ENCODE measurements at regions not wholly inside any gene's neighbourhood (a gene's known extent, or its start where the extent isn't known, plus 50 kb on each side); places are given as distances from the start of the nearest gene placed in this dataset.
"Not testable (repeated sequence)": the region's sequence is repeated elsewhere in the genome, so short reads cannot be mapped to it uniquely, and the experiment has no call there.

DNA sequence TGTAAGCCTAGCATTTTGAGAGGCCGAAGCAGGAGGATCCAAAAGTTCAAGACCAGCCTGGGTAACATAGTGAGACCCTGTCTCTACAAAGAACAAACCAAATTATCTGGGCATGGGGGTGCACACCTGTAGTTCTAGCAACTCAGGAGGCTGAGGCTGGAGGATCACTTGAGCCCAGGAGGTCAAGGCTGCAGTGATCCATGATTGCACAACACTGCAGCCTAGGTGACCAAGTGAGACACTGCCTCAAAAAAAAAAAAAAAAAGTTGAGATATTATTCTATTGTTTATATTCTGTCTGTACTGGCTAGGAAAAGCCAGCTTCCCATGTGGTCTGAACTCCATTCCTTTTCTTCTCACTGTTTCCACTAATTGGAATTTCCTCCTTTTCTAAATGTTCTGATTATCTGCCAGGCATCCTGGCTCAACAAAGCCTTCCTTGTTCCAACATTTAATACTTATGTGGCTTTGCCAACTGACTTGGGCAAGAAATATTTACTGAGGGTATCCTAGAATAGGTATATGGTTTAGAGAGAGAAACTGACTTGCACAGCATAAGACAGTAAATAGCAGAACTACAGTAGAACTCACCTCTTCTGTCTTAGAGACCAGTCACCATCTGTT, 175.2 kb upstream of the ADAMTS3 start:
- H3K4me1 Mint-ChIP-seq (ENCODE audit: low read depth) = no peaks in the 10 kb centered on the region
- intact Hi-C loops (cut with micrococcal nuclease) = no loop called here
- H3K27me3 Mint-ChIP-seq (ENCODE audit: low read depth) = no peaks in the 10 kb centered on the region
- CTCF ChIA-PET = no interaction called here
- H3K4me3 Mint-ChIP-seq = no peak overlapping the region
- H3K36me3 Mint-ChIP-seq (ENCODE audit: low read depth) = no peaks in the 10 kb centered on the region
- no peak for DNase-seq
- peaks cover 2% of the 10 kb centered on the region for H3K9me3 Mint-ChIP-seq
- H3K27ac Mint-ChIP-seq = no peak overlapping the region

DNA sequence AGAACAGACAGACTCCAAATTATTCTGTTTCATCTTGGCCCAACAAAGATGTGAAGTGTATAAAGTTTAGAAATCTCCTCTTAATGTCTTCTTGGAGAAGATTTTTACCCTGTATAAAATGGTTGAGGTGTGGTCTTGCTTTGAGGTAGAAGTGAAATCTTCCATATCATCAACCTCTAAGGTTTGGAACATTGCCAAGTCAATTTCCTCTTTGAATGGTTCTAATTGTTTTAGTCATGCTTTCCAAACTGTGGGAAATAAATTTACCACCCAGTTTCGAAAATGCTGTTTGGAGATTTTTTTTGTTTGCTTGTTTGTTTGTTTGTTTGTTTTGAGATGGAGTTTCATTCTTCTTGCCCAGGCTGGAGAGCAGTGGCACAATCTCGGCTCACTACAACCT, 174.1 kb upstream of the ADAMTS3 start:
- CTCF ChIA-PET = no interaction called here
- Mint-ChIP-seq H3K4me3 (no peak overlapping the region), H3K36me3 (ENCODE audit: low read depth) (no peaks in the 10 kb centered on the region), H3K27ac (no peak overlapping the region), H3K9me3 (no peaks in the 10 kb centered on the region), H3K4me1 (ENCODE audit: low read depth) (no peaks in the 10 kb centered on the region), H3K27me3 (ENCODE audit: low read depth) (no peaks in the 10 kb centered on the region)
- DNase-seq = no peak
- intact Hi-C loops (cut with micrococcal nuclease) = no loop called here

DNA sequence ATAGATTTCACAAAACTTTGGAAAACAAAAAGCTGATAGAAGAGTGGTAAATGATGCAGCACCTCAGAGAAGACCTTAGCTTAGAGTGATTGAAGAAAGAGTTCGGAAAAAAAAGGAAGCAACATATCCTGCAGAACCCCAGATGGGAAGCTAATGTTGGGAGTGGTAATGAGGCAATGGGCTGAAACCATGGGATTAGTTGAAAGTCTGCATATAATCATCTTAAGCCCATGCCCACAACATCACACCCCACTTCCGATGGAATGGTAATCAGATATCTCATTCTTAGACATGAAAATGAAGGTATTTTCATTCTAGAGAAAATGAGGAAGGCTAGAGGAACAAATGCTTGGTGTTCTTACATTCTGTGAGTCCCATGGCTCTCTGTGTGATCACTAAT, 146.3 kb upstream of the ADAMTS3 start:
- CTCF ChIA-PET = no interaction called here
- Mint-ChIP-seq H3K27me3 (ENCODE audit: low read depth) (peaks cover 3% of the 10 kb centered on the region), H3K27ac (no peak overlapping the region), H3K4me1 (ENCODE audit: low read depth) (no peaks in the 10 kb centered on the region), H3K36me3 (ENCODE audit: low read depth) (no peaks in the 10 kb centered on the region), H3K4me3 (no peak overlapping the region), H3K9me3 (no peaks in the 10 kb centered on the region)
- intact Hi-C loops (cut with micrococcal nuclease) = no loop called here
- no peak for DNase-seq

DNA sequence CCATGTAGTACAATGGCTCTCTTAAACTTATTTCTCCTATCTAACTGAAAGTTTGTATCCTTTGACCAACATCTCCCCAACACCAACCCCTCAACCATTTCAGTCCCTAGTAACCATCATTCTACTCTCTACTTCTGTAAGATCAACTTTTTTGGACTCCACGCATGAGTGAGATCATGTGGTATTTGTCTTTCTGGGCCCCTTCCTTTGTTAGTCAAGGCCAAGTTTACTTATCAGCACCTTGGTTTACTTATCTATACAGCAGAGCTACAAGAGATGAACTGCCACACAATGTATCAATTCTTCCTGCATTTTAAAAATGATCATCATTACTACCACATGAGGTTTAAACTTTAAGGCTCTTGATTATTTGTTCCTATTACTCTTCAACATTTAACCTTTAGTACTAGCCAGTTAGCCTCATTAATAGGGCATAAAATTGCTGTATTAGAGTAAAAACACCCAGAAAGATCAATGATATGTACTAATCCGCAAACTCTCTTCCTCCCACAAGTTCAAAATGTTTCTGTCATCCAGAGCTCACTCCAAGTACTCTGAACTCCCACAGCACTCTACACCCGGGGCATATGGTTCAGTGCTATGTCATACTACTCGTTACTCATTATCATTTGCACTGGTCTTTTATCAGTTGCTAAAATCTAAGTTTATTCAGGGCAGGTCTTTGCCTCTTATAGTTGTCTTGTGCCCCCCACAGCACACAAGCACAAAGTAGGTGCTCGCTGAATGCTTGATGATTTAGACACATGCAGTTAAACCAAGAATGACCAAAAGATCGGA, 145.7 kb upstream of the ADAMTS3 start:
- H3K4me3 Mint-ChIP-seq = no peak overlapping the region
- H3K9me3 Mint-ChIP-seq = no peaks in the 10 kb centered on the region
- DNase-seq = no peak
- H3K4me1 Mint-ChIP-seq (ENCODE audit: low read depth) = no peaks in the 10 kb centered on the region
- H3K27me3 Mint-ChIP-seq (ENCODE audit: low read depth) = peaks cover 5% of the 10 kb centered on the region
- CTCF ChIA-PET = no interaction called here
- intact Hi-C loops (cut with micrococcal nuclease) = no loop called here
- H3K27ac Mint-ChIP-seq = peak overlapping the region; percentile 25
- H3K36me3 Mint-ChIP-seq (ENCODE audit: low read depth) = no peaks in the 10 kb centered on the region

DNA sequence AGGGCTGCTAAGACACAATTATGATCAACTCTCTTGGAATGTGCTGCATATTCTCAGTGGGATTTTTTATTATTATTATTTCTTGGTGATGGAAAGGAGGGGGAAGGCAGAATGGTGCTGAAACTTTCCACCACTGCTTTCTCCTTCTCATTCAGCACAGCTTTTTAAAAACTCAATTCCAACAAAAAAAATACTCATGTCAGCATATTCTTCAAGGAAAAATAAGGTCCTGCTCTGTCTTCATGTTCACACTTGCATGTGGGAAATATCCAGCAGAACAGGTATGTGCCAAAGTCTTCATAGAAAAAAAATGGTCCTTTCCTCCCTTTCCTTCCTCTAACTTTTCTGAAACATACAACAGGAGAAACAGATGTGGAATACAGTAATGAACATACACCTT, 144.0 kb upstream of the ADAMTS3 start:
- H3K27me3 Mint-ChIP-seq (ENCODE audit: low read depth) = peaks cover 4% of the 10 kb centered on the region
- intact Hi-C loops (cut with micrococcal nuclease) = no loop called here
- H3K4me1 Mint-ChIP-seq (ENCODE audit: low read depth) = no peaks in the 10 kb centered on the region
- H3K27ac Mint-ChIP-seq = no peak overlapping the region
- no peak overlapping the region for H3K4me3 Mint-ChIP-seq
- no peaks in the 10 kb centered on the region for H3K36me3 Mint-ChIP-seq (ENCODE audit: low read depth)
- no peaks in the 10 kb centered on the region for H3K9me3 Mint-ChIP-seq
- CTCF ChIA-PET = no interaction called here
- no peak for DNase-seq

DNA sequence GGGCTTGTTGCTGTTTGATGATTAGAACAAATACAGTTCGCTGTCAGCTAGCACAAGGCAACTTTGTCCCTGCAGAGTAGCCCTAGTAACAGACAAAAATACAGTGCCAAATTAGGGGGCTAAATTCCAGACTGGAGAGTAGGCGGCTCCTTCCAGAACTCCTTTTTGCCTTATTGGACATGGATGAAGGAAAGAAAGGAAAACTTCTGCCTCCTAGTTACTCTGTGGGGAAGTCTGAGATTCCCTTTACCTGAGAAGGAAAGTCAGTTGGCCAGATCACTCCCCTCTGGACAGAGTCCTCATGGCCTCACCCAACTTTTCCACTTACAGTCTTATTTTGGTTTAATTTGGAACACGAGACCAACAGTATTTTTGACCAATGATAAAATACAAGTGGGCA, 140.5 kb upstream of the ADAMTS3 start:
- Mint-ChIP-seq H3K27ac (no peak overlapping the region), H3K27me3 (ENCODE audit: low read depth) (peaks cover 2% of the 10 kb centered on the region), H3K4me1 (ENCODE audit: low read depth) (no peaks in the 10 kb centered on the region), H3K4me3 (no peak overlapping the region), H3K9me3 (no peaks in the 10 kb centered on the region), H3K36me3 (ENCODE audit: low read depth) (no peaks in the 10 kb centered on the region)
- intact Hi-C loops (cut with micrococcal nuclease) = no loop called here
- DNase-seq = no peak
- CTCF ChIA-PET = no interaction called here

DNA sequence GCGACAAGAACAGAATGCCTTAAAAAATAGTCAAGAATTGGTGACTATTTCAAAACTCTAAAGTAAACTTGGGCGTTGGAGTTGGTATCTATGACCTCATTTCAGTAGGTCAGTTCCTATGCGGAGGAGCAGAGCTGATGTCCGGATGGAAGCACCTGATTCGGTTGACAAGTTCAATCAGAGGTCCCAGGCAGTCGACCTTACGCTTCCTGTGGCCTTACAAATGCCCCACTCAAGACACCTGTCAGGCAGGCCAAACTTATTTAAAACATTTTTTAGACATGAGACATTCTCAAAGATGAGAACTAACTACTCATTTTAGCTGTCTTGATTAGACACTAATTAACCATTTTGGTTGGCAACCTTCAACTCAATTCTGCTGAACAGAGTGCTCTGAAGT, 137.7 kb upstream of the ADAMTS3 start:
- H3K27ac Mint-ChIP-seq = no peak overlapping the region
- no peak for DNase-seq
- H3K4me1 Mint-ChIP-seq (ENCODE audit: low read depth) = no peaks in the 10 kb centered on the region
- peaks cover 4% of the 10 kb centered on the region for H3K27me3 Mint-ChIP-seq (ENCODE audit: low read depth)
- no peaks in the 10 kb centered on the region for H3K36me3 Mint-ChIP-seq (ENCODE audit: low read depth)
- CTCF ChIA-PET = interaction anchor here (0.8 kb wide), 1 partner anchor 315 kb away, joined by 4 read pairs; no protein-coding TSS in a partner anchor
- no peak overlapping the region for H3K4me3 Mint-ChIP-seq
- no peaks in the 10 kb centered on the region for H3K9me3 Mint-ChIP-seq
- intact Hi-C loops (cut with micrococcal nuclease) = no loop called here

DNA sequence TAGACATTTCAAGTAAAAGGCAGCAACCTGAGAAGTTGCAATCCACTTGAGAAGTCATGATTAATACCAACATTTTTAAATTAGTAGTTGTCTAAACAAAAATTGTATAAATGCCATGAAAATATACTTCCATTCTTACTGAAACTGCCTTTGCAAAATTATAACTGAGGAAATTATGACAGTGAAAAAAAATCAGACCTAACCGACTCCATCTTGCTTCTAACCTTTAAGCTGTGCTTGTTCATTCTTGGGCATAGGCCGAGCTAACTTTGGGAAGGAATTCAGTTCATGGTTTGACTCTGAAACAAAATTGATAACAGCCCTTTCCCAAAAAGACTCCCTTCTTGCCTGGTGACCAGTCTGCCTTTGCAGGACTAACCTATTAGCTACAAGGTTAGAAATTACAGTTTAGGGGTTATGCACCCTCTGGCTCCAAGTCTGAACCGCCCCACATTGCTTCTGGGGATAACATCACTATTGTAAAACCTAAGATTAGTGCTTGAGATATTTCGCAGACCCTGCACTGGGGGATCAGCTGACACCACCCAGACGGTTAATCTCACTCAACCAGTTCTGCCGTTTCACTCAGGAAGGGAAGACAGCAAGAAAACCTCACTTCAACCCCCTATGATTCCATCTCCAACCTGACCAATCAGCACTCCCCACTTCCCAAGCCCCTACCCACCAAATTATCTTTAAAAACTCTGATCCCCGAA, 136.1 kb upstream of the ADAMTS3 start:
- not testable (repeated sequence) for H3K27ac Mint-ChIP-seq
- intact Hi-C loops (cut with micrococcal nuclease) = loop anchor here (5.0 kb wide), 2 partner anchors 112 to 378 kb away; no protein-coding TSS in a partner anchor

DNA sequence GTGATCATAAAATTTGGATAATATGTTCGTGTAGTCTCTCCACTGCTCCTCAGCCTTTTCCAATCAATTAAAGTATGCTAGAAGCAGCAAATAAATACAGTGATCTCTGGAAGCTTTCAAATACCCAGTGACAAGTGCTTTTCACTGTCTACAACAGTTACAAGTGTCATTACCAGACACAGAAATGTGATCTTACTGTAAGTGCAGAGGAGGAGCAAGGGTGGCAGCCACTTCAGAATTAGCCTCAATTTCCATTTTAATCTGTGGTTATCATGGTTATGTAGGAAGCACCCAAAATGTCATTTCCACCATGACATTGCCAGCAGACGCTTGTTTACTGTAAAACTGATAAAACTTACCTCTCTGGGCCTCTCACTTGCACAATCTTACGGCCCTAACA, 133.9 kb upstream of the ADAMTS3 start:
- DNase-seq = no peak
- CTCF ChIA-PET = interaction anchor here (1.5 kb wide), 1 partner anchor 320 kb away, joined by 3 read pairs; no protein-coding TSS in a partner anchor
- Mint-ChIP-seq H3K9me3 (no peaks in the 10 kb centered on the region), H3K4me3 (no peak overlapping the region), H3K36me3 (ENCODE audit: low read depth) (no peaks in the 10 kb centered on the region), H3K27me3 (ENCODE audit: low read depth) (peaks cover 2% of the 10 kb centered on the region), H3K4me1 (ENCODE audit: low read depth) (no peaks in the 10 kb centered on the region), H3K27ac (no peak overlapping the region)
- intact Hi-C loops (cut with micrococcal nuclease) = loop anchor here (1.0 to 5.0 kb wide), 9 partner anchors 114 to 950 kb away; no protein-coding TSS in a partner anchor

More for the DNA sequence above, 136.1 kb upstream of the ADAMTS3 start:
- not testable (repeated sequence) for H3K4me3 Mint-ChIP-seq; DNase-seq; H3K27me3 Mint-ChIP-seq (ENCODE audit: low read depth); H3K36me3 Mint-ChIP-seq (ENCODE audit: low read depth); H3K9me3 Mint-ChIP-seq; H3K4me1 Mint-ChIP-seq (ENCODE audit: low read depth)
- CTCF ChIA-PET = interaction anchor here (1.0 to 1.4 kb wide), 2 partner anchors 316 to 317 kb away, joined by 3 read pairs; no protein-coding TSS in a partner anchor

DNA sequence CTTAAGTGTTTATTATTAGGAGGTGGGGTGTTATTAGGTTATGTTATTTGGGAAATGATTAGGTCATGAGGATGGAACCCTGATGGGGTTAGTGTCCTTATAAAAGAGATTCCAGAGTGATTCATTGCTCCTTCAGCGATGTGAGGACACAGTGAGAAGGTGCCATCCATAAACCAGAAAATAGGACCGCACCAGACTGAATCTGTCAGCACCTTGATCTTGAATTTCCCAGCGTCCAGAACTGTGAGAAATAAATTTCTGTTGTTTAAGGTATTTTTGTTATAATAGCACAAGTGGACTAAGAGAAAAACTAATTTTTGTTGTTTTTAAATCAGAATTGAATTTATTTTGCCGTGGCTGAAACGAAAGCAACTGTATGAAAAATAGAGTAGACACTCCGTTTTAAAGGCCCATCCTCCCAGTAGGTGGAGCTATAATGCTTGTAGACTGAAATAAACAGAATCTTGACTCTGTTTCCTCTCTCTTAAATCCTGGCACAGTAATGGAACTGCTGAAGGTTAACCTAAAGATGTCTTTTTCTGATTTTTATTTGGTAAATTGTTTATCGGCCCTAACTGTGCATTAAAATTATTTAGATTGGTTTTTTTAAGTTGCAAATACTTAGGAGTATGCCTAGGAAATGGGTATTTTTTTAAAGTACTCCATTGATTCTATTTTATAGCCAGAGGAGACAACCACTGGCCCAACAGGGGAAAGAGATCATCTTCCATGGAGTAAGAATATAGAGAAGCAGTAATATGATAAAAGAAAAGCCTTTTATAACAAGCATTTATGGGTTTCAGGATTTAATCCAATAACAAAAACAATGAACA, 133.2 kb upstream of the ADAMTS3 start:
- Mint-ChIP-seq H3K9me3 (no peaks in the 10 kb centered on the region), H3K36me3 (ENCODE audit: low read depth) (no peaks in the 10 kb centered on the region), H3K27me3 (ENCODE audit: low read depth) (peaks cover 2% of the 10 kb centered on the region), H3K4me3 (peak overlapping the region; percentile 68), H3K4me1 (ENCODE audit: low read depth) (no peaks in the 10 kb centered on the region), H3K27ac (no peak overlapping the region)
- CTCF ChIA-PET = interaction anchor here (0.7 to 1.5 kb wide), 3 partner anchors 156 to 320 kb away, joined by 3 read pairs; no protein-coding TSS in a partner anchor
- peak; percentile 56 for DNase-seq
- intact Hi-C loops (cut with micrococcal nuclease) = loop anchor here (1.0 to 5.0 kb wide), 9 partner anchors 115 to 951 kb away; no protein-coding TSS in a partner anchor

DNA sequence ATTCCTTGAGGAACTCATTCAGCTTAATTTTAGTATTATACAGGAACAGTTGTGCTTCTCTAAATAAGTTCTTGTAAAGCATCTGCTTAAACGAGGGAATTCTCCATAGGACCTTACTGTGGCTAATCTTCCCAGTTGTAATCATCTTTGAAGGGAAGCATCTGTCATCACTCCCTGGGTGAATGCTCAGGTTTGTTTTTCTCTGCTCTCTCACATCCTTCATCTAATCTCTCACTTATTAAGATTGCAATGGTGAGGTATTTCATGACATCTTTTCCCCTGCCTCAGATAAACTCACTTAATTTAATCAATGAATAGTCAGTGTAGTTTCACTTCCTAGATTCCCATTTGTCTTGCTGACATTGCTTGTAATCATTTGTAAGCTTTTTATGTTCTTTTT, 121.8 kb upstream of the ADAMTS3 start:
- Mint-ChIP-seq H3K4me3 (no peak overlapping the region), H3K36me3 (ENCODE audit: low read depth) (no peaks in the 10 kb centered on the region), H3K4me1 (ENCODE audit: low read depth) (no peaks in the 10 kb centered on the region), H3K9me3 (peaks cover 3% of the 10 kb centered on the region), H3K27ac (no peak overlapping the region), H3K27me3 (ENCODE audit: low read depth) (peaks cover 1% of the 10 kb centered on the region)
- intact Hi-C loops (cut with micrococcal nuclease) = no loop called here
- no peak for DNase-seq
- CTCF ChIA-PET = no interaction called here

DNA sequence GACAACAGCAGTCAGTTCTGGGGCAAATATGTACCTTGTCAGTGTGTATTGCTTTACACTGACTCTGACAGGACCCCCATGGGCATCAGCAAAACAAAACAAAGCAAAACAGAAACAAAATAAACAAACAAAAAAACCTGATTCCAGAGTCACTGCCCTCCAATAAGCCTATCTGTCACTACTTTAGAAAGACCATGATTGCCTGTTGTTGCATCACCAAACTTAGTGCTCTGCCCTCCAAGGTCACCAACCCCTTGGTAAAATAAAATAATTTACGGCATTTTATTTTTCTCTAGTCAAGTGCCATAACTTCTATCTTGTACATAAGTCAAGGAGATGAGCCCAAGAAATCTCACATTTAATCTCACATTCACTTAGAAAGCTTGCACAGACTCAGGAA, 120.9 kb upstream of the ADAMTS3 start:
- Mint-ChIP-seq H3K4me3 (no peak overlapping the region), H3K27me3 (ENCODE audit: low read depth) (no peaks in the 10 kb centered on the region), H3K9me3 (peaks cover 3% of the 10 kb centered on the region), H3K27ac (no peak overlapping the region), H3K36me3 (ENCODE audit: low read depth) (no peaks in the 10 kb centered on the region), H3K4me1 (ENCODE audit: low read depth) (no peaks in the 10 kb centered on the region)
- CTCF ChIA-PET = no interaction called here
- intact Hi-C loops (cut with micrococcal nuclease) = no loop called here
- no peak for DNase-seq
